GM23338 (cell line): ENCODE measurements at regions not wholly inside any gene's neighbourhood (a gene's known extent, or its start where the extent isn't known, plus 50 kb on each side); places are given as distances from the start of the nearest gene placed in this dataset.

Experiments
- ATAC-seq: fragments of 200-7000 bp; cut with Tn5 transposase; 3 replicates; pipeline ENCODE4 v1.9.1; 2020
- DNase-seq: peaks from one replicate; pipeline ENCODE4 v3.0.0-alpha.2; 2015; ENCODE audit warnings: low spot score
- H2AFZ ChIP-seq: fragments of 200-600 bp; sonication (generic); 2 replicates; pipeline ENCODE4 v1.8.0; 2016; ENCODE audit warnings: antibody characterized with exemption, mild to moderate bottlenecking, moderate library complexity
- H3F3A ChIP-seq: fragments of 200-600 bp; sonication (generic); replicated peaks from 2 replicates; pipeline ENCODE4 v1.8.0; 2017; ENCODE audit warnings: antibody characterized with exemption, mixed run types, low read depth
- H3K27ac ChIP-seq: fragments of 200-600 bp; sonication (generic); 2 replicates; pipeline ENCODE4 v1.6.1; 2016; ENCODE audit warnings: low read depth
- H3K27me3 ChIP-seq: fragments of 200-600 bp; sonication (generic); 2 replicates; pipeline ENCODE4 v1.8.0; 2016; ENCODE audit warnings: mild to moderate bottlenecking, mixed run types, moderate library complexity; ENCODE audit not compliant: insufficient read depth
- H3K36me3 ChIP-seq: fragments of 200-600 bp; sonication (generic); 2 replicates; pipeline ENCODE4 v1.8.0; 2016; ENCODE audit warnings: mild to moderate bottlenecking; ENCODE audit not compliant: insufficient read depth
- H3K4me1 ChIP-seq: fragments of 200-600 bp; sonication (generic); 2 replicates; pipeline ENCODE4 v1.8.0; 2016; ENCODE audit warnings: mild to moderate bottlenecking, moderate library complexity; ENCODE audit not compliant: insufficient read depth
- H3K4me2 ChIP-seq: fragments of 200-600 bp; sonication (generic); 2 replicates; pipeline ENCODE4 v1.7.1; 2017; ENCODE audit warnings: mixed run types
- H3K4me3 ChIP-seq: fragments of 200-600 bp; sonication (generic); 2 replicates; pipeline ENCODE4 v1.6.1; 2016; ENCODE audit warnings: mixed run types
- H3K79me2 ChIP-seq: fragments of 200-600 bp; sonication (generic); replicated peaks from 2 replicates; pipeline ENCODE4 v1.8.0; 2017; ENCODE audit warnings: mild to moderate bottlenecking; ENCODE audit not compliant: insufficient read depth
- H3K9me2 ChIP-seq: fragments of 200-600 bp; sonication (generic); 2 replicates; pipeline ENCODE4 v1.8.0; 2017; ENCODE audit not compliant: insufficient read depth
- H4K20me1 ChIP-seq: fragments of 200-600 bp; sonication (generic); replicated peaks from 2 replicates; pipeline ENCODE4 v1.8.0; 2017; ENCODE audit warnings: mild to moderate bottlenecking; ENCODE audit not compliant: insufficient read depth
- H3K27ac Mint-ChIP-seq: 2 replicates; pipeline ENCODE4 v1.8.0; 2020; ENCODE audit warnings: inconsistent platforms, mild to moderate bottlenecking, moderate library complexity, mixed read lengths
- H3K27me3 Mint-ChIP-seq: 3 replicates; pipeline ENCODE4 v1.8.0; 2022; ENCODE audit warnings: low read depth, mild to moderate bottlenecking, moderate library complexity, mixed read lengths, inconsistent platforms; ENCODE audit not compliant: insufficient read depth, poor library complexity
- H3K36me3 Mint-ChIP-seq: 3 replicates; pipeline ENCODE4 v1.8.0; 2021; ENCODE audit warnings: low read depth, mild to moderate bottlenecking, inconsistent platforms, moderate library complexity, mixed read lengths
- H3K4me1 Mint-ChIP-seq: 3 replicates; pipeline ENCODE4 v1.8.0; 2020; ENCODE audit warnings: mild to moderate bottlenecking, inconsistent platforms, mixed read lengths
- H3K4me3 Mint-ChIP-seq: 3 replicates; pipeline ENCODE4 v1.8.0; 2021; ENCODE audit warnings: moderate library complexity, mild to moderate bottlenecking, inconsistent platforms, mixed read lengths
- H3K9me3 Mint-ChIP-seq: 3 replicates; pipeline ENCODE4 v1.8.0; 2020; ENCODE audit warnings: moderate library complexity, mild to moderate bottlenecking, inconsistent platforms, mixed read lengths
- CREB1 ChIP-seq: fragments of 250-450 bp; sonication (Bioruptor Pico); IDR thresholded peaks from 2 replicates; pipeline ENCODE4 v1.5.0; 2020; ENCODE audit warnings: low read depth, mild to moderate bottlenecking, moderate library complexity
- EZH2 ChIP-seq: fragments of 200-600 bp; sonication (generic); IDR thresholded peaks from one replicate; pipeline ENCODE4 v1.8.0; 2017; ENCODE audit warnings: antibody characterized with exemption, mild to moderate bottlenecking, low read depth; ENCODE audit not compliant: unreplicated experiment
- EZH2phosphoT487 ChIP-seq: fragments of 200-600 bp; sonication (generic); IDR thresholded peaks from one replicate; pipeline ENCODE4 v1.8.1; 2018; ENCODE audit warnings: antibody characterized with exemption; ENCODE audit not compliant: unreplicated experiment
- JUNB ChIP-seq: IDR thresholded peaks from one replicate; pipeline ENCODE4 v1.6.1; 2016; ENCODE audit warnings: antibody characterized with exemption; ENCODE audit not compliant: unreplicated experiment
- NANOG ChIP-seq: IDR thresholded peaks from 2 replicates; pipeline ENCODE4 v1.6.1; 2016; ENCODE audit warnings: antibody characterized with exemption, borderline replicate concordance
- POLR2AphosphoS5 ChIP-seq: IDR thresholded peaks from 2 replicates; pipeline ENCODE4 v1.6.1; 2016; ENCODE audit warnings: antibody characterized with exemption, low read depth
- REST ChIP-seq: IDR thresholded peaks from one replicate; pipeline ENCODE4 v1.6.1; 2018; ENCODE audit warnings: antibody characterized with exemption; ENCODE audit not compliant: unreplicated experiment
- STAT1 ChIP-seq: IDR thresholded peaks from one replicate; pipeline ENCODE4 v1.6.1; 2016; ENCODE audit warnings: antibody characterized with exemption; ENCODE audit not compliant: unreplicated experiment
- ZNF114 ChIP-seq: fragments of 250-450 bp; sonication (Bioruptor Pico); IDR thresholded peaks from 2 replicates; pipeline ENCODE4 v1.5.0; 2020; ENCODE audit warnings: mild to moderate bottlenecking, moderate library complexity
- ZNF331 ChIP-seq: fragments of 250-450 bp; sonication (Bioruptor Pico); IDR thresholded peaks from 2 replicates; pipeline ENCODE4 v1.5.0; 2020; ENCODE audit warnings: low read depth, mild to moderate bottlenecking, moderate library complexity
- ZNF462 ChIP-seq: fragments of 250-450 bp; sonication (Bioruptor Pico); IDR thresholded peaks from 2 replicates; pipeline ENCODE4 v1.5.0; 2020; ENCODE audit warnings: mild to moderate bottlenecking, moderate library complexity
- TF ChIP-seq, protein P1 (sequence below): IDR thresholded peaks from 2 replicates; pipeline ENCODE4 v1.6.1; 2016; ENCODE audit warnings: antibody characterized with exemption
- TF ChIP-seq, protein P2 (sequence below), 2 experiments: fragments of 200-600 bp in 1 of 2; sonication (generic) in 1 of 2; conservative IDR thresholded peaks; 2 replicates each; pipeline versions ENCODE4 v1.5.1 to v1.6.1; 2016 to 2017; ENCODE audit warnings: antibody characterized with exemption in 2 of 2, low read depth in 2 of 2, mild to moderate bottlenecking in 2 of 2, moderate library complexity in 1 of 2

- Histone ChIP-seq H3K4me3 (no peak overlapping the region), H3K79me2 (no peaks in the 10 kb centered on the region), H3K9me2 (no peaks in the 10 kb centered on the region), H3K36me3 (no peaks in the 10 kb centered on the region), H3F3A (no peaks in the 10 kb centered on the region), H3K4me2 (no peak overlapping the region), H3K27ac (no peak overlapping the region), H3K27me3 (peaks cover 47% of the 10 kb centered on the region), H2AFZ (no peak overlapping the region), H4K20me1 (no peaks in the 10 kb centered on the region), H3K4me1 (no peaks in the 10 kb centered on the region)
- H3K27me3 Mint-ChIP-seq, result peaks cover 42% of the 10 kb centered on the region
- TF ChIP-seq POLR2AphosphoS5 (no peak), EZH2 (no peak), JUNB (no peak), STAT1 (no peak), NANOG (no peak), REST (no peak), ZNF114 (CRISPR knock-in tag) (no peak), CREB1 (CRISPR knock-in tag) (no peak), EZH2phosphoT487 (no peak), ZNF462 (CRISPR knock-in tag) (no peak), ZNF331 (CRISPR knock-in tag) (no peak)
- TF ChIP-seq, protein P1, sequence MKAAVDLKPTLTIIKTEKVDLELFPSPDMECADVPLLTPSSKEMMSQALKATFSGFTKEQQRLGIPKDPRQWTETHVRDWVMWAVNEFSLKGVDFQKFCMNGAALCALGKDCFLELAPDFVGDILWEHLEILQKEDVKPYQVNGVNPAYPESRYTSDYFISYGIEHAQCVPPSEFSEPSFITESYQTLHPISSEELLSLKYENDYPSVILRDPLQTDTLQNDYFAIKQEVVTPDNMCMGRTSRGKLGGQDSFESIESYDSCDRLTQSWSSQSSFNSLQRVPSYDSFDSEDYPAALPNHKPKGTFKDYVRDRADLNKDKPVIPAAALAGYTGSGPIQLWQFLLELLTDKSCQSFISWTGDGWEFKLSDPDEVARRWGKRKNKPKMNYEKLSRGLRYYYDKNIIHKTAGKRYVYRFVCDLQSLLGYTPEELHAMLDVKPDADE, result no peak
- TF ChIP-seq, protein P2, sequence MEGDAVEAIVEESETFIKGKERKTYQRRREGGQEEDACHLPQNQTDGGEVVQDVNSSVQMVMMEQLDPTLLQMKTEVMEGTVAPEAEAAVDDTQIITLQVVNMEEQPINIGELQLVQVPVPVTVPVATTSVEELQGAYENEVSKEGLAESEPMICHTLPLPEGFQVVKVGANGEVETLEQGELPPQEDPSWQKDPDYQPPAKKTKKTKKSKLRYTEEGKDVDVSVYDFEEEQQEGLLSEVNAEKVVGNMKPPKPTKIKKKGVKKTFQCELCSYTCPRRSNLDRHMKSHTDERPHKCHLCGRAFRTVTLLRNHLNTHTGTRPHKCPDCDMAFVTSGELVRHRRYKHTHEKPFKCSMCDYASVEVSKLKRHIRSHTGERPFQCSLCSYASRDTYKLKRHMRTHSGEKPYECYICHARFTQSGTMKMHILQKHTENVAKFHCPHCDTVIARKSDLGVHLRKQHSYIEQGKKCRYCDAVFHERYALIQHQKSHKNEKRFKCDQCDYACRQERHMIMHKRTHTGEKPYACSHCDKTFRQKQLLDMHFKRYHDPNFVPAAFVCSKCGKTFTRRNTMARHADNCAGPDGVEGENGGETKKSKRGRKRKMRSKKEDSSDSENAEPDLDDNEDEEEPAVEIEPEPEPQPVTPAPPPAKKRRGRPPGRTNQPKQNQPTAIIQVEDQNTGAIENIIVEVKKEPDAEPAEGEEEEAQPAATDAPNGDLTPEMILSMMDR (conservative IDR thresholded peaks at IDR 0.05; ENCODE audit: low read depth in 2 of 2), result no peak
- no peaks in the 10 kb centered on the region; the same call in 2 of the 3 replicates for H3K36me3 Mint-ChIP-seq
- no peak for ATAC-seq
- no peak overlapping the region for H3K27ac Mint-ChIP-seq
- DNase-seq, result no peak
- H3K4me3 Mint-ChIP-seq, result no peak overlapping the region
- peaks cover 17% of the 10 kb centered on the region; the same call in 1 of the 3 replicates for H3K9me3 Mint-ChIP-seq
- H3K4me1 Mint-ChIP-seq, result no peaks in the 10 kb centered on the region
Measured at GRCh38 chrX:129346574-129346973, 176.7 kb downstream of the SMARCA1 start.
